ENCODE measurements at regions not wholly inside any gene's neighbourhood (a gene's known extent, or its start where the extent isn't known, plus 50 kb on each side); places are given as distances from the start of the nearest gene placed in this dataset.

DNA sequence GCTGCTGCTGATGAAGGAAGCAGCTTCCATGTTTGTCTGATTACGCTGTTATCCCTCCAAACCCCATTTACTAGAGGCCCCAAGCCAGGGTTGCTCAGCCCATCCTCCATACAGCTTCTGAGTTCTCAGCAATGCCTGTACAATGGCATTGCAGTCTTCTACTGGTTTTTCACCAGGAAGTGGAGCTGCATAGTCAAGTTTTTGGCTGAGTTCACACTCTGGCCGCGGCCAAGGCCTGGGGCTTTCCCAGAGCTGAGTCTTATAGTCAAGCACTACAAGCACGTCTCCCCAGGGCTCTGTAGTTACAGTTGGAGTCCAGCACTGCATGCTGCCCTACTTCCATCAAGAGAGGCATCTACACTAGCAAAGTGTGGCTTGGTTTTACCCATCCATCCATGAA, 182.5 kb downstream of the POU4F1 start:
- no peak for DNase-seq

DNA sequence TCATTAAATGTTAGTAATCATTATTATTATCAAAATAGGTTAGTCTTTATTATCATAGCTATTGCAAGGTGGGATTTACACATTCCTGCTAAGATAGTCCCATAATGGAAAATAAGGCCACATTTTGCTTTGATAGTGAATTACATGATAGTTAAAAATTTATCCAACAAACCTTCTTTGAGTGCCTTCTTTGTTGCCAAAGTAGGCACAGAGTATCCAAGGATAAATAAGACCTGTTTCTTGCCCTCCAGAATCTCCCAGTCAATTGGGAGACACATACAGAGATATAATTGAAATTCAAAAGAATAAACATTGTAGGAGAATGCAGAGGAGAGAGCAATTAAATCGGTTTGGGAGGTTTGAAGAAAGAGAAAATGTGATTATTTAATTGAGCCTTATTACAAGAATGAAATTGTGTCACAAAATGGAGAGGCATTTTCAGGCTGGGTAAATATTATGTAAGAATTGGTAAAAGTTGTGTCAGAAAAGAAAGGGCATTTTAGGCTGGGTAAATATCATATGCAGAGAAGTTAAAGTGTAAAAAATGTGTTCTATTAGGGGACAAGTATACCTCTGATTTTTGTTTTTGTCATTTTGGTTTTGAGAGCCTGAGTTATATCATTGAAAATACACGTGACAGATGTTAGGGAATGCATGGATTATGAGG, 189.3 kb downstream of the POU4F1 start:
- no peak for DNase-seq

DNA sequence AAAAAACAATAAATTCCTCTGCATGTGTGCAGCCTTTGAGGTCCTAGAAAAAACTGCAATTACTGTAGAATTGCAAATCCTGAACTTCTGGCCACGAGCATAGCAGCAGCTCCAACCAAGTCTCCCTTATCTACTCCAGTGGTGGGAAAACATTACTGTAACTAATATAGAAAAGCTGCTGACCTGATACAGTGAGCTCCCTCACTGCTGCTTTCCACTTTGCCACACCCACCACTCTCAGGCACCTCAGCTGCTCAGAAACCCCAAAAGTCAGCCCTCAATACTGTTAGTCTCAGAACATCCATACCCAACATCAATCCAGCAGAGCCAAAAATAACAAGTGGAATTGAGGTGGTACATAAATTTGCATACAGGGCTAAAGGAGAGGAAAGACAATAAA, 192.5 kb downstream of the POU4F1 start:
- DNase-seq, result no peak

DNA sequence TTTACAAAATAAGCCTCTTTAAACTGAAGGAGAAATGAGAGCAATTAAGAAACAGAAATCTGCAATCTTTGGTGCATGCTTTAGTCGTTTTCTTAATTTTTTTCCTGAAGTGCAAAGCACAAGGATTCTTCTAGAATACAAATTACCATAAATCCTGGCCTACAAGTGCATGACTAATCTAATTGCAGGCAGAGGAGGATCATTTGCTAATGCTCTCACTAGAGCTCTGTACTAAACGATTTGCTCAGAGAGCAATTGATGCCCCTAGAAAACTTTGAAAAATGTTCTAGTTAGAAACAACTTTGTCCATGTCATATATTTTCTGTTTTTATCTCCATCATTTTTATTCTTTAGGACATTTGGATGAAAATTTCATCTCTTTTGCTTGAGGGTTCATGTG, 193.2 kb downstream of the POU4F1 start:
- no peak for DNase-seq

DNA sequence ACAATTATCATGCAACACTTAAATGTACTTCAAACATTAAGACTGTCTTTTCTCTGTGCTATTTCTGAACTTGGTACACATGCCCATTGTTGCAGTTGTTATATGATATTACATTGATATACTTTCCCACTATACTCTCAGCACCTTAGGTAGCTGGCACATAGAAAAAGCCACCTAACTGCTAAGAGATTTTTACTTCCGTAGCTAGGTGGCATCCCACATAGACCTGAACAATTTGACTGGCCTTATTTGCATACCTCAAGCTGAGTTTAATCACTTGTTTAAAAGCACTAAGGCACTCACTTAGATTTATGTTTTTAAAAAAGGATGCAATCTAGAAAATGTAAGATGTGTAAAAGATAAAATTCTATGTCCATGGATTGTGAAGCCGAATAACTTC, 194.2 kb downstream of the POU4F1 start:
- no peak for DNase-seq

DNA sequence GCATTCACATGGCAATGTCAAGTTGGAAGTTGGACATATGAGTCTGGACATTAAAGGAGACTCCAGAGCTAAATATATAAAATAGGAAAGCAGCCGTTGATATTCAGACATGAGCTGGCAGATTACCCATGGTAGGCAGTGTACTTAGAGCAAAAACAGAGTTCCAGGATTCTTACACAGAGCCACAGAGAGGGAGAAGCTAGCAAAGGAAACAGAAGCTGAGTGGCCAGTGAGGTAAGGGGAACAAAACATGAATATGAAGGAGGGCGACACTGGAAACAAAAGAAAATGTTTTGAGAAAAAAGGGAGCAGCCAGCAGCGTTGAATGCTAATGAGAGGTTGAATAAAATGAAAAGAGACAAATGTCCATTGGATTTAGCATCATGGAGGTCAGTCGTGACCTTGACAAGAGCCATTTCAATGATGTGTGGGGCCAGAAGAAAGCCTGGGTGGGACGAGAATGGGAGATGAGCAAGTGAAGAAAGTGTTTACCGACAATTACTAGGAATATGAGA, 198.4 kb downstream of the POU4F1 start:
- no peak for DNase-seq

DNA sequence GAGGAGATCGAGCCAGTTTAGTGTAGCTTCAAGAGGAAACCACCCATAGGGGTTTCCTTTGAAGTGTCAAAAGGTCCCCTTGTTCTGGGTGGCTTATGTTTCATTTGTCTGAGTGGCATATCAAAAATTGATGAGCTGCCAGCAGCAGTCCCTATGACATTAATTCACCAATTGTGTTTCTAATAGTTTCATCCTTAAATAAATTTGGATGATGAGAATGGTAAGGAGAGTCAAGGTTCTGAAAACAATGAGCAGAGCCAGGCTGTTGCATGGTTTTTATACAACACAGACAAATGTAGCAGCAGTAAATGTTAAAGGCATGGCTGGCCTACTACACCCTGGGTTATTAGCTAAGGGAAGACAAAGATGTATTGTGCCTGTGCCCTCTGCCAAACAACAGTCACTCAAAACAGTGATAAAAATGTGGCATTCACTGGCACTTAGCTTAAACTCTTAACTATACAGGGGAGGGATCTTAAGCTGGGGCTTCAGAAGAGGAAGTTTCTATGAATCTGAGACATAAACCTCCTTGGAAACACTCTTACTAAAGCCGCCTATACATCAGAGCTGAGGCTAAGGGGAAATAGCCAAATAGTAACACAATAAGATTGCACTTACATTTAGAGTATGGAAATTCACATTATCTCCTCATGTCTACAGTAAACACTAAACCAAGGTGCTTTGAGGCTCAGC, 200.5 kb downstream of the POU4F1 start:
- DNase-seq, result no peak

DNA sequence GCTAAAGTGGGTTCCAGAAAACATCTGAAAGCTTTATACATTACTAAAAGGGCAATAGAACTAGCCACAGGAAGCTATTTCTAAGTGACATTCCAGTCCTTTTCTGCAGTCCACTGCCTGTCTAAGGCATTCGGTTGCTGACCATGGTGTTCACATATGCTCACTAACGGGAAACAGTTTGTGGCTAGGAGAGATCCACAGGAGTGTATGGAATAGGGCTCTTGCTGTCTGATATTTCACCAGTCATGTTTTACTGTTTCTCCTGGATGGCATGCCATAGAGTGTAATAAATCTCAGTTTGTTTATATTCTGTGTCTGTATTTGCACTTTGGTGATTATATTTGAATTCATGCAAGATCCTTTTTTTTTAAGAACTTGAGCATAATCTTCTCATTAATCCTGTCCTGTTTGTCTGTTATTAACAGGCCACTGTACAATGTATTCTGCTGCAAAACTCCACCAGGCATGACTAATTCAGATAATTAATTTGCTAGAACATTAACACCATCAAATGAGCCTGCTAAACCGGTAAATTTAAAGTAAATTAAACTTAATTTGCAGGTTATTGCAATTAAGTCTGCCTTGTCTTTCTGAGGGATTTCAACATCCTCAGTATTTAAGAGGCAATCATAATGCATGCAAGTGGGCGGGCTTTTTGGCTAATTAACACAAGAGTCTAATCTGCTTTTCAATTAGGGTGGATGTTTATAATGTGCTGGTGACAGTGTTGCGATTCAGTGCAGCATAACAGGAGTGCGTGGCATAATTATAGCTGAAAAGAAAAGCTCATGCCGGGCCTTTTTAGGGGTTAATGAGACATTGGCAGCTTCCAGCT, 201.3 kb downstream of the POU4F1 start:
- no peak for DNase-seq

DNA sequence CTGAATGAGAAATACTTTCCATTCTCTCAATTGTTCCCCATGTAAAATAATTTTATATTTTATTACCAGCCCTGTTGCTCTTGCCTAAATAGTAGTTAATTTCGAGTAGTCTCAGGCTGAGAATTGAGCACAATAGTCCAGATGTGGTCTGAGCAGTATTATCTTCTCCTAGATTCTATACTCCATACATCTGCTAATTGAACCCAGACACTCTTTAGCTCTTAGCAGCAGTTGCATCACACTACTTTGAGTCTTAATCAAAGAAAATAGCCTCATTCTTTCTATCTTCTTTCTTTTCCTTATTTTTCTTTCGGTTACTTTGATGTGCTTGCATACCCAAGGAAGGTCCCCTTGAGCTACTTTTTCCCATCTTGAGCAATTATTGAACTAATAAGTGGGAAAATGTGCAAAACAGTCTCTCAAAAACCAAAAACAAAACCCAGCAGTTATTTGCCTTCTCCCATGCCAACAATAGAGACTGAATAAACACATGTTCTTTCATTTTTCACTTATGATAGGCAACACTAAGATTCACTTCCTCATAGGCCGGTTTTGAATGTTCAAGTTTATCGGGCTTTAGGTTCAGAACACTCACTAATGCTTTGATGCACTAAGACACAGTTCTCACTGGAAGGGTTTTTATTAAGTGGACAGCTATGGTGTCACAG, 204.5 kb downstream of the POU4F1 start:
- no peak for DNase-seq

DNA sequence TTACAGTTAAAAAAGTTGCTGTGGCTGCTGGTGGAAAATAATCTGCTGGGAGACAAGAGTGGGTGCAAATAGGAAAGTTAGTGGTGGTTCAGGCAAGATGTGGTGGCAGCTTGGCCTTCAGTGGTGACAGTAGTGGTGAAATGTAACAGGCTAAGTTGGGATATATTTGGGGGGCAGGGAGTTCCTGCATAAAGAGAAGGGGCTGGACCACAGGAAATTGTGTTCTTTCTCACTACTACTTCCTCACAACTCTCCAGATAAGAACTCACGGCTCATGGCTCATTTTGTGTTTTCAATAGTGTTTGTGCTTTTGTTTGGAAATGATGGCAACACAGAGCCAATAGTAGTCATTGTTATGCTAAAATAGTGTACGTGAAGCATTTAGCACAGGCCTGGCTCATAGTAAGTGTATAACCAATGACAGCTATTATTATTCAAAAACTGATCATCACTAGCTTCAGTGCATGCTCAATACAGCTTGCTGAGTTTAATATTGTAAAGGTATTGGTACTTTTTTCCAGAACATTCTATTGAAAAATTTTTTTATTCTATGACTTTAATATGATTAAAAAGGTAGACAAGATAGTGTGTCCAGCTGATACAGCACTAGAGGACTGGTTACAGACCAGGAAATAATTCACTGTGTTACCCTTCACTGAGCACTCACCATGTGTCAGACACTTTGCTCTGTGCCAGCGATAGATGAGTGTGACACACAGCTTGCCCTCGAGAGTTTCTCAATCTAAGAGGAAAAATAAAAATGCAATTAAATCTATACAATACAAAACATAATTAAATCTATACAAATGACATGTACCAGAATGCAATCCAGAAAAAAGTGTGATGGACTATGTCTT, 209.8 kb downstream of the POU4F1 start:
- no peak for DNase-seq

DNA sequence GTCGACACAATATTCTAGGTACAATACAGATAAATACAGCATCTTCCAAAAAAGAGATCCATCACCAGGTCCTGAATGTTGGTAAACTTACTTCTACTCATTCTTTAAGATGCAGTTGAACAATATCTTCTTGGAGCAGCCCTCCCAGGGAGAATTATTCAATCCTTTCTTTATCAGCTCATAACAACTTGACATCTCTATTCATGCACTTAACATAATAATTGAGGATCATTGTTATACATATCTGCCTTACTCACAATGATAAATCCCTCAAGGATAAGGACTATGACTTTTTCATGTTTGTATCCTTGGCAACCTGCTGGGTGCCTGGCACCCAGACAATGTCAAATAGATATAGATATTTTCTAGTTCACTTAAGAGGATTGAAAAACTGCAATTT, 219.5 kb downstream of the POU4F1 start:
- DNase-seq, result no peak

DNA sequence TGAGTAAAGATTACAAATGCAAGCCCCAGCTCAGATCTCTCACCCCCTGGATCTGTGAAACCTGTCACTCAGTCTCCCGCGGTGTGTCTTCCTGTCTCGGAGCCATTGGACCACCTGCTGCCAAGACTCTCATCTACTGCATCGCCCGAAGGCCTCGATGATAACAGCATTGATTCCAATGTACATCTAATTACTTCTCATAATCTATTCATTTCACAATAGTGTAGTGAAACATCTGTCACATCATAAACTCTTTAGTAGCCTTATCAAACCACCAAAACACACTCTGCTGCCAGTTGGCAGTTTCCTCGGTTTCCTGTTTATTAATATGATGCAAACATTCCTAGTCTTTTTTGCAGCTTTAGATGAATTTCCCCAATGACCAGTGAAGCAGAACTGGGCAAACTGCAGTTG, 220.3 kb downstream of the POU4F1 start:
- DNase-seq, result no peak

DNA sequence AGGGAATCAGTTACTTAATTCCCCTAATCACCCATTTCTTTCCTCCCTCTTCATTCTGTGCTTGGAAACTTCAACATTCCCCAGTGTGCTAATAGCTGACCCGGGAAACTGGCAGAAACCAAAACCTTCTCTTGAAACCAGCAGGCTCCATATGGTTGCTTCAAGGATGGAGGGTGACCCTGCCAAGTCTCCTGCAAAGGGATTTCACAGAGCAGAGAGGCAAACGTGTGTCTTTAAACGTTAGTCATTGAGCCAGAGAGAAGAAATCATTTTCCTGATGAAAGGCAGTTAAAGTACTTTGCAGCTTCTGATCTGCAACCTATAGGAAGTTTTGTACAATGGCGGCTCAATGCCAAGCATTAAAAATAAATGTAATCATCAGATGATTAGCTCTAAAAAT, 220.9 kb downstream of the POU4F1 start:
- no peak for DNase-seq

DNA sequence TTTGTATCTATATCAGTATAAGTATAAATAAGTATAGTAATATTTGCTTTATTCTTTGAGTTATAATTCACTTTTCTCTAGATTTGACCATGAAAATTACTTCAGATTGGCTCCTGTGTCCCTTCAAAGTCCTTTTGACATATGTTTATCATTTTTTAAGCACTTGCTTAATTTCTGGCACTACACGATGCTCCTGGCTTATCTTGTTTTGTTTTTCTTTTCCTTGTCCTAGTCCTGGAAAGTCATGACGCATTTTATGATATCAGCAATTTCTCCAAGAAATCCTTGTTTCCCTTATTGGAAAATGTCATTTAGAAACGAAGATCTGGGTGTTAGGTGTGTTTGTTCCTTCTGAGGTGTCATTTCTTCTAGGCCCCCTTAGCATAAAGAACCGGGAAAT, 226.5 kb downstream of the POU4F1 start:
- no peak for DNase-seq

DNA sequence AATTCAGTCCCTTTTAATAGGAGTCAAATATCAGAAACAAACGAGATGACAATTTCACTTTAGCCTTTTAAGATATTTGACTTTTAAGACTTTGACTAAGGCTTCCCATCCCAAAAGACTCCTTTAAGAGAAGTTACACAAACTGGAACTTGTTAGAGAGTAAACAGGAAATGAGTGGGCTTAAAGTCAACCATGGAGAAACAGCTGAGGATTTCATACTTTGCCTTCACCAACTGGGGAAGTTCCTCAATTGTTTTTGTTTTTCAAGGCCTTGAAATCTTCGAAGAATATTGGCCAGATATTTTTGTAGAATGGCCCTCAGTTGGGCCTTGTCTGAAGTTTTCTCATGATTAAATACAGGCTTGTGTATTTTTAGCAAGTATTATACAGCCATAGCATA, 227.3 kb downstream of the POU4F1 start:
- DNase-seq, result no peak

DNA sequence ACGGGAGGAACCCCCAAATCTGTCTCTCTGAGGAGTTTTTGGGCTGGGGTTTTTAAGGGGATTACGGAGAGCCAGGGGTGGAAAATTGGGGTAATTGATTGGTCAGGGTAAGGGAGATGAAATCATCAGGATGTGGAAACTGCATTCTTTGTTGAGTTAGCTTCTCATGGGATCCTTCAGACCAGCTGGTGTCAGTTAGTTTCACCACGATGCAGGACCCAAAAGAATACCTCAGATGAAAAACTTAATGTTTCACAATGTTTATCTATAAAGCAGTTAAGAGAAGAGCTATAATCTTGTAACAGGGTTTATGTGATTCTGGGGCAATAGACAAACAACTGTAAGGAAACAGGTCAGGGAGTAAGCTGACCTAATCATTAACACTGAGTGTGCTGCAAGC, 230.8 kb downstream of the POU4F1 start:
- no peak for DNase-seq

DNA sequence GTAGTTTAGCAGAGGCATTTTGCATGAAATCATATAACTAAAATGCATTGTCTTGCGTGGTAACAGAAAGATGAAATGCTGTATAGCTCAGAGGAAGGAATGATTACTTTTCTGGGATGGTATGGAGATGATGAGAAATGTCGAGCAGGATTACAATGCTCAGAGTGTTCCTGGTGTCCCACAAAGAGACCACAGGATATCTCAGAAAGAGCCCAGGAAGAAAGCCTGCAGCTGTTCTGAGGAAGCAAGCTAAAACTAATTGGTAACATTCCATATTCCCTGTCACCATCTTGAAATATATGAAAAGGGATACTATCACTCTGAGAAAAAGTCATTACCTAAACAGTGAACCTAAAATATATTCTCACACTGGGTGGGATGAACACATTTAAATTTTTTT, 233.1 kb downstream of the POU4F1 start:
- DNase-seq, result no peak

DNA sequence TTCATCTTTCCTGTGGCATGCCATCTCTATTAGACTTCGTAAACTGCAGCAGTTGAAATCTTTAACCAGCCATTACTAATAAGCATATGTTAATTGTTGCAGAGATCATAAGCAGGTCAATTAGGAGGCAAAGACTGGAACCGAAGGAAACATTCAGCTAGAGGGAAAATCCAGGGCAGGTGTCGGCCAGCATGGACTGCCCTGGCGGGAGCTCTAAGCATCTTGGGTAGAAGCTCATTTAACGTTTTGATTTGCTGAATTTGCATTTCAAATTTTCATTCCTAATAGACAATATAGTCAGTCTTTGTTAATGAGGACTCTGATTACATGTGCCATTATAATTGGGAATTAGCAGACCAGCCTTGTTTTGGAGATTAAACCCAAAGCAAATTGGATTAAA, 238.6 kb downstream of the POU4F1 start:
- DNase-seq, result no peak

DNA sequence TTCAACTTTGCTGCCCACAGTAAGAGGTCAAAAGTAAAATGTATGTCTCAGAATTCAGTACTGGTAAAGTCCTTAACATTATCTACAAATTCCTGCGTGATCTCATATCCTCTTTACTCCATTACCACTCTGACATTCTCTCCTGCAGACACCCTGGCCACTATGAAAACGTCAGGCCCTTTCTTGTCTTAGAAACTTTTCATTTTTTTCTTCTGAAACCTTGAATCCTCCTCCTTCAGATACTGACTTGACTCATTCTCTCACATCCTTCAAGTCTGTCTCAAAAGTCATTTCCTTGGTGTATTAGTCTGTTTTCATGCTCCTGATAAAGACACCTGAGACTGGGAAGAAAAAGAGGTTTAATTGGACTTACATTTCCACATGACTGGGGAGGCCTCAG, 262.3 kb downstream of the POU4F1 start:
- DNase-seq, result no peak

DNA sequence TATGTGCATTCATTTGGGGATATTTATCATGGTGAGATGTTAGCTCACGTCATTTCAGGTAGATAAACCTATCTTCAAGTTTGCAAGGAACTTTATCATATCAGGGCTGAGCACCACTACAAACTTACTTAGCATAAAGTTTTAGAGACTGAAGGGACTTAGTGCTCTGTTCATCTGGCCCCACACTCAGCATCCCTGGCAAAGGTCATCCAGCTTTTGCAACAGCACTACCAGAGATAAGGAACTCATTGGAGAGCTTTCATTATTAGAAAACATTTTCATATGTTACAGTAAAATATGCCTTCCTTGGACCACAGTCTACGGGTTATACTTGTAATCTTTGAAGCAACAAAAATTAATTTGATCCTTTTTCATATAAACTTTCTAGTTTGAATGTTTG, 263.4 kb downstream of the POU4F1 start:
- DNase-seq, result no peak

DNA sequence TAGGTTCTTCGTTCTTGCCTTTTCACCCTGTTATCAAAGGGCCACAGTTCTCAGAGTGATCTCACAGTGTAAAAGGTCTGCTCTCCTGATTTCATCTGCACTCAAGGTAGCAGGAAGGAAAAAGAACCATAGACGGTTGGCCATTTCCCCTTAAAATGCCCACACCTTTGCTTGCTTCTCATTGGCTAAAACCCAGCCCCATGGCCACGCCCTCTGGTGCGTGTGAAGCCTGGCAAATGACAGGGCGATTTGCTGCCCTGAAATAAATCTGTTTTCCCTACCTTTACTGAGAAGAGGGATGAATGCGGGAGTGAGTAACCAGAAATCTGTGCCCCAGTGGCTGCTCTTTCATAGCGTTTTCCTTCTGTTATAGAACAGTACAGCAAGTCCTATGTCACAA, 269.3 kb downstream of the POU4F1 start:
- no peak for DNase-seq

DNA sequence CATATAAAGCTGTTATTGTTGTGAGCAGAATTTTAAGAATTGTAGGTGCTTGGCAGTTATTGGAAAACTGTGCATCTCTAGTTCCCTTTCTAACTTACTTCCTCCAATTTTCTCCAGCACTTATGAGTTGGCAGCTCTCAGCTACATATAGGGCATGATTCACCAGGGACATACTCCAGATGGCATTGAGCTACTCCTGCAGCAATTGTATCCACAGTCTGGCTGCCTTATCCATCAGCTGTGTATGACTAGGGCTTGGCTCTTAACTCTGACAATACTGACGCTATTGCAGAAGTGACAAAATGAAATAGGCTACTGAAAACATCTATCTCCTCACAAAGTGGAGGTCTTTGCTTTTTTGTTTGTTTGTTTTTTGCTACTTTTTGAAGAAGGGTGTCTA, 276.7 kb downstream of the POU4F1 start:
- no peak for DNase-seq

Data from activated T-cell treated with anti-CD3 and anti-CD28 coated beads, Interleukin-2, amount 50 U/mL, for 1 hour (primary cell).